Stomach (tissue), 4 donors: ENCODE measurements at regions not wholly inside any gene's neighbourhood (a gene's known extent, or its start where the extent isn't known, plus 50 kb on each side); places are given as distances from the start of the nearest gene placed in this dataset.

Experiments used
- EP300 ChIP-seq: sonication (generic); formaldehyde crosslinking; IDR thresholded peaks from one replicate; pipeline ENCODE4 v1.6.1; 2017; ENCODE audit warnings: antibody characterized with exemption
- POLR2A ChIP-seq, 4 donors: fragments of 450-650 bp; IDR thresholded peaks; one replicate each; pipeline ENCODE4 v1.6.1; 2016; ENCODE audit warnings: antibody characterized with exemption in 4 of 4, control low read depth in 2 of 4, mild to moderate bottlenecking in 1 of 4, moderate library complexity in 1 of 4
- TF ChIP-seq, protein P1 (sequence below), 7 experiments: fragments of 450-650 bp in 4 of 7; fragments of 200-600 bp in 3 of 7; sonication (generic) in 3 of 7; IDR thresholded peaks; one replicate each; pipeline ENCODE4 v1.5.1; 2016 to 2019; ENCODE audit warnings: antibody characterized with exemption in 7 of 7, control low read depth in 2 of 7, mild to moderate bottlenecking in 1 of 7

DNA sequence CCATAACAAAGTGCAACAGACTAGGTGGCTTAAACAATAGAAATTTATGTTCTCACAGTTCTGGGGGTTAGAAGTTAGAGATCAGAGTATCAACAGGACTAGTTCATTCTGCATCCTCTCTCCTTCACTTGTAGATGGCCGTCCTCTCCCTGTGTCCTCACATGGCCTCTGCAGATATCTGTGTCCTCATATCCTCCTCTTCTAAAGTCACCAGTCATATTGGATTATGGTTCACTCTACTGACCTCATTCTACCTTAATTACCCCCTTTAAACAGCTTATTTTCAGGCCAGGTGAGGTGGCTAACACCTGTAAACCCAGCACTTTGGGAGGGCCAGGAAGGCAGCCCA is 135.1 kb downstream of the RAB38 start:
- TF ChIP-seq, protein P1, sequence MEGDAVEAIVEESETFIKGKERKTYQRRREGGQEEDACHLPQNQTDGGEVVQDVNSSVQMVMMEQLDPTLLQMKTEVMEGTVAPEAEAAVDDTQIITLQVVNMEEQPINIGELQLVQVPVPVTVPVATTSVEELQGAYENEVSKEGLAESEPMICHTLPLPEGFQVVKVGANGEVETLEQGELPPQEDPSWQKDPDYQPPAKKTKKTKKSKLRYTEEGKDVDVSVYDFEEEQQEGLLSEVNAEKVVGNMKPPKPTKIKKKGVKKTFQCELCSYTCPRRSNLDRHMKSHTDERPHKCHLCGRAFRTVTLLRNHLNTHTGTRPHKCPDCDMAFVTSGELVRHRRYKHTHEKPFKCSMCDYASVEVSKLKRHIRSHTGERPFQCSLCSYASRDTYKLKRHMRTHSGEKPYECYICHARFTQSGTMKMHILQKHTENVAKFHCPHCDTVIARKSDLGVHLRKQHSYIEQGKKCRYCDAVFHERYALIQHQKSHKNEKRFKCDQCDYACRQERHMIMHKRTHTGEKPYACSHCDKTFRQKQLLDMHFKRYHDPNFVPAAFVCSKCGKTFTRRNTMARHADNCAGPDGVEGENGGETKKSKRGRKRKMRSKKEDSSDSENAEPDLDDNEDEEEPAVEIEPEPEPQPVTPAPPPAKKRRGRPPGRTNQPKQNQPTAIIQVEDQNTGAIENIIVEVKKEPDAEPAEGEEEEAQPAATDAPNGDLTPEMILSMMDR (IDR thresholded peaks at IDR 0.05): no peak
- no peak for TF ChIP-seq POLR2A (IDR thresholded peaks at IDR 0.05)
- no peak for TF ChIP-seq EP300
